Activated CD8-positive, alpha-beta T cell treated with anti-CD3 and anti-CD28 coated beads, Interleukin-2, amount 10 ng/mL, durations not matched to agents 7 days and 5 days (primary cell): ENCODE measurements at regions not wholly inside any gene's neighbourhood (a gene's known extent, or its start where the extent isn't known, plus 50 kb on each side); places are given as distances from the start of the nearest gene placed in this dataset.
"Not testable (repeated sequence)": the region's sequence is repeated elsewhere in the genome, so short reads cannot be mapped to it uniquely, and the experiment has no call there.

Source experiments
- ATAC-seq: fragments of 150-1000 bp; cut with Tn5 transposase; one replicate; pipeline ENCODE4 v1.10.0; 2021; ENCODE audit warnings: moderate library complexity
- CTCF ChIA-PET: fragments of 350-600 bp; sonication (Branson Sonifier 250); formaldehyde crosslinking; loops from one replicate; lab custom pipeline; 2021; ENCODE audit warnings: antibody characterized with exemption; lab: Charles Lee
- POLR2A ChIA-PET: fragments of 350-600 bp; sonication (Branson Sonifier 250); formaldehyde crosslinking; loops from one replicate; lab custom pipeline; 2021; ENCODE audit warnings: antibody characterized with exemption; lab: Charles Lee
- DNase-seq: peaks from one replicate; pipeline ENCODE4 v3.0.0-alpha.2; 2020
- H3K27ac Mint-ChIP-seq: one replicate; pipeline ENCODE4 v1.8.0; 2021; ENCODE audit warnings: mild to moderate bottlenecking, mixed read lengths
- H3K27me3 Mint-ChIP-seq: one replicate; pipeline ENCODE4 v1.8.0; 2021; ENCODE audit warnings: low read depth, mixed read lengths
- H3K36me3 Mint-ChIP-seq: one replicate; pipeline ENCODE4 v1.8.0; 2021; ENCODE audit warnings: low read depth, mixed read lengths
- H3K4me1 Mint-ChIP-seq: one replicate; pipeline ENCODE4 v1.8.0; 2021; ENCODE audit warnings: low read depth, mixed read lengths
- H3K4me3 Mint-ChIP-seq: one replicate; pipeline ENCODE4 v1.8.0; 2021; ENCODE audit warnings: mild to moderate bottlenecking, mixed read lengths
- H3K9me3 Mint-ChIP-seq: one replicate; pipeline ENCODE4 v1.8.0; 2022; ENCODE audit warnings: mixed read lengths; ENCODE audit not compliant: insufficient read depth

- POLR2A ChIA-PET, result no interaction called here
Observed at GRCh38 chrX:3550871-3551270, 162.6 kb downstream of the PRKX start.

DNA sequence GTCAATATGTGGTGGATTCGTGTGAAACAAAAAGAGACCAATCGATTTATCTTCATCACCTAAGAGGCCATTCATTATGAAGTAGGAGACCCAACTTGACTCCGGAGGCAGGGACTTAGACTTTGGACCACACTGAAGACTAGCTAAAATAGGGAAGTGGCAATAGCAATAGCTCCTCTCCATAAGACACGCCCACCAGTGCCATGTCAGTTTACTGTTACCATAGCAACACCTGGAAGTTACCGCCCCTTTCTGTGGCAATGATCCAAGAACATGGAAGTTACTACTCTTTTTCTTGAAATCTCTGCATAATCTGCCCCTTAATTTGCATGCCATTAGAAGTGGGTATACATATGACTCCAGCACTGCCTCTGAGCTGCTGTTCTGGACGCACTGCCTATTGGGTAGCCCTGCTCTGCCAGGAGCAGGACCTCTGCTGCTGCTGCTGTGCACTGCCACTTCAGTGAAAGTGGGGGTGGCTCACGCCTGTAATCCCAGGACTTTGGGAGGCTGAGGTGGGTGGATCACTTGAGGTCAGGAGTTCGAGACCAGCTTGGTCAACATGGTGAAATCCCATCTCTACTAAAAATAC lies 163.2 kb downstream of the PRKX start:
- DNase-seq, result no peak

More at GRCh38 chrX:3550871-3551270, 162.6 kb downstream of the PRKX start:
- Mint-ChIP-seq H3K27ac (no peak overlapping the region), H3K27me3 (peaks cover 7% of the 10 kb centered on the region), H3K36me3 (no peaks in the 10 kb centered on the region), H3K4me3 (no peak overlapping the region), H3K9me3 (no peaks in the 10 kb centered on the region), H3K4me1 (no peaks in the 10 kb centered on the region)
- CTCF ChIA-PET, result no interaction called here
- DNase-seq (no peak), ATAC-seq (no peak)

DNA sequence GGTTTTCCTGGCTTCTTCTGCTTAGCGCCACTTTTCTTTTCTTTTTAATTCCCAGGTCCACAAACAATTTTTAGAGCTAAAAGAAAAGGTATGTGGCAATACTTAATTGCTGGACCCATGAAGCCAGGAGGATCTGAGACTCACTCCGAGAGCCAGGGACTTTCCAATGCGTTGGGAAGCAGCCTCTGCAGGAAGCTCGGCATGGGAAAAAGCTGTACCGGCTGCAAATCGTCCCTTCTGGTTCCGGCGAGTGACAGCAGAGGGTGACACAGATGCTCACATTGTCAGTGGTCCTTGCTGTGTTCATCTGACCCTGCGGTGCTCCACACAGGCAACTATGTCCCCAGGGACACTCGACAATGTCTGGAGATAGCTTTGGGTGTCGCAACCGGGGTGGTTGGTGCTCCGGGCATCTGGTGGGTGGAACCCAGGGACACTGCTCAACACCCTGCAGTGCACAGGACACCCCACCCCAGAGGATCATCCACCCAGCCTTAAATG lies 164.0 kb downstream of the PRKX start:
- Mint-ChIP-seq H3K27ac (no peak overlapping the region), H3K4me1 (no peaks in the 10 kb centered on the region), H3K9me3 (no peaks in the 10 kb centered on the region), H3K27me3 (peaks cover 7% of the 10 kb centered on the region), H3K36me3 (no peaks in the 10 kb centered on the region), H3K4me3 (no peak overlapping the region)
- CTCF ChIA-PET, result no interaction called here
- DNase-seq (no peak), ATAC-seq (no peak)
- POLR2A ChIA-PET, result no interaction called here

More for the DNA sequence above, 163.2 kb downstream of the PRKX start:
- no peaks in the 10 kb centered on the region for H3K9me3 Mint-ChIP-seq
- no peak overlapping the region for H3K4me3 Mint-ChIP-seq
- H3K4me1 Mint-ChIP-seq, result no peaks in the 10 kb centered on the region
- H3K36me3 Mint-ChIP-seq, result no peaks in the 10 kb centered on the region
- ChIA-PET POLR2A (no interaction called here), CTCF (no interaction called here)
- no peak overlapping the region for H3K27ac Mint-ChIP-seq
- H3K27me3 Mint-ChIP-seq, result peaks cover 7% of the 10 kb centered on the region
- ATAC-seq, result no peak

- no peak overlapping the region for H3K4me3 Mint-ChIP-seq
- no peaks in the 10 kb centered on the region for H3K4me1 Mint-ChIP-seq
- no peaks in the 10 kb centered on the region for H3K9me3 Mint-ChIP-seq
- POLR2A ChIA-PET, result no interaction called here
- ATAC-seq (no peak), DNase-seq (no peak)
- CTCF ChIA-PET, result no interaction called here
- H3K27me3 Mint-ChIP-seq, result peaks cover 7% of the 10 kb centered on the region
- H3K27ac Mint-ChIP-seq, result no peak overlapping the region
- H3K36me3 Mint-ChIP-seq, result no peaks in the 10 kb centered on the region
Observed at GRCh38 chrX:3548765-3549391, 164.6 kb downstream of the PRKX start.

DNA sequence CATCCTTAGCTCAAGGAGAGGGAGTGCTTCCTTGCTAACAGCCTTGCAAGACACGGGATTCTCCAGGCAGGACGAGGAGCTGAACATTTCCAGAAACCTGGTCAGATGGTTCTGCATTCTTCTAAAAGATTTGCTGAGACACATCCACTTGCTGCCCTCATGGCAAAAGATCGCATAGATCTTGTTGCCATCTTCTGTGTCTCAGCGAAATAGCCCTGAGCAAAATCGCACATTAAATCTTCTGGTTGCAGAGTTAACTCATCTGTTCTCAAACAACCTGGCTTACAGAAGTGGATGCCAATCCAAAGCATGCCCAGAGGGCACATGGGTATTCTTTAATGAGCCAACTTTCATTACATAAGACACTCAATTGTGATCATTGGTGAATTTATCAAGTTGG lies 167.5 kb downstream of the PRKX start:
- ChIA-PET POLR2A (no interaction called here), CTCF (no interaction called here)
- Mint-ChIP-seq H3K4me1 (no peaks in the 10 kb centered on the region), H3K9me3 (no peaks in the 10 kb centered on the region), H3K27ac (no peak overlapping the region), H3K4me3 (no peak overlapping the region), H3K36me3 (no peaks in the 10 kb centered on the region), H3K27me3 (peaks cover 7% of the 10 kb centered on the region)
- no peak for ATAC-seq
- DNase-seq, result no peak

DNA sequence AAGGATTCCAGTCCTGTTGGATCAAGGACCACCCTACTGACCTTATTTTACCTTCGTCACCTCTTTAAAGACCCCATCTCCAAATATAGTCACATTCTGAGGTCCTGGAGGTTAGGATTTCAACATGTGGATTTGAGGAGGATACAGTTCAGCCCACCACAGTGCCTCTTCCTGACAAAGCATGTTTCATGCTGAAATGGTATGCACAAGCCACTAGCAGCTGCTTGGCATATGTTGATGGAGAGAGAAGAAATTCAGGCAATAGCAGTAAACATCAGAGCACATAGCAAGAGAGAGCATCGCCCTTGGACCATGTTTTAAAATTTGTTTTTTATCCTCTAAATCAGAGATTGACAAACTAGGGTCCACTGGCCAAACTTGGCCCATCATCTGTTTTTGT lies 172.1 kb downstream of the PRKX start:
- ATAC-seq (no peak), DNase-seq (no peak)
- Mint-ChIP-seq H3K4me3 (no peak overlapping the region), H3K9me3 (no peaks in the 10 kb centered on the region), H3K36me3 (no peaks in the 10 kb centered on the region), H3K27me3 (no peaks in the 10 kb centered on the region), H3K4me1 (no peaks in the 10 kb centered on the region), H3K27ac (no peak overlapping the region)
- CTCF ChIA-PET, result no interaction called here
- POLR2A ChIA-PET, result no interaction called here

DNA sequence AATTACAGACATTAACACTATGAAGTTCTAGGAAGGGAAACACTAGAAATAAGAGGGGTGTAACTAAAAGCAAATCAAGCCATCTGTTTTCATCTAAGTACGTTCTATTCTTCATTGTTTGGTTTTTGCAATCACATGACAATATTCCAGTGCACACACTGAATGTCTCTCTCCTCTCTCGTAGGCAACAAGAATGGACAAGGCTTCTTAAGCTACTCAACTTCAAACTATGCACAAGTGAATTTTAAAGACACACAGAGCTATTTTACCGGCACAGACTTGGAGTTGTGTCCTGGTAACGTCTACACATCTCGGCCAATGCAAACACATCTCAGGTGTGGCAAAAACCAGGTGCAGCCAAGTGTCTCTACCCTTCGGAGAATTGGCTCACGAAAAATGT lies 173.3 kb downstream of the PRKX start:
- Mint-ChIP-seq H3K27ac (no peak overlapping the region), H3K9me3 (no peaks in the 10 kb centered on the region), H3K4me3 (no peak overlapping the region), H3K4me1 (no peaks in the 10 kb centered on the region), H3K36me3 (no peaks in the 10 kb centered on the region), H3K27me3 (no peaks in the 10 kb centered on the region)
- ATAC-seq, result no peak
- ChIA-PET POLR2A (no interaction called here), CTCF (no interaction called here)
- DNase-seq, result no peak

GRCh38 chrX:3532581-3533085 lies 180.8 kb downstream of the PRKX start:
- no peak for DNase-seq
- no peak for ATAC-seq
- ChIA-PET CTCF (interaction anchor here (0.6 kb wide), 1 partner anchor 263 kb away, joined by 3 read pairs; no protein-coding TSS in a partner anchor), POLR2A (no interaction called here)
- no peaks in the 10 kb centered on the region for H3K27me3 Mint-ChIP-seq
- H3K4me3 Mint-ChIP-seq, result no peak overlapping the region
- no peaks in the 10 kb centered on the region for H3K4me1 Mint-ChIP-seq
- no peak overlapping the region for H3K27ac Mint-ChIP-seq
- H3K36me3 Mint-ChIP-seq, result no peaks in the 10 kb centered on the region
- no peaks in the 10 kb centered on the region for H3K9me3 Mint-ChIP-seq

GRCh38 chrX:3531435-3531834 lies 182.0 kb downstream of the PRKX start:
- POLR2A ChIA-PET, result not testable (repeated sequence)

GRCh38 chrX:3529466-3530010 lies 183.1 kb upstream of the MXRA5 start:
- Mint-ChIP-seq H3K4me3 (no peak overlapping the region), H3K27ac (no peak overlapping the region), H3K36me3 (no peaks in the 10 kb centered on the region), H3K27me3 (no peaks in the 10 kb centered on the region), H3K4me1 (no peaks in the 10 kb centered on the region), H3K9me3 (no peaks in the 10 kb centered on the region)
- DNase-seq (no peak), ATAC-seq (no peak)
- ChIA-PET POLR2A (no interaction called here), CTCF (no interaction called here)

More at GRCh38 chrX:3531435-3531834, 182.0 kb downstream of the PRKX start:
- H3K27me3 Mint-ChIP-seq, DNase-seq, H3K9me3 Mint-ChIP-seq, ATAC-seq, H3K36me3 Mint-ChIP-seq, H3K4me3 Mint-ChIP-seq, CTCF ChIA-PET, H3K27ac Mint-ChIP-seq, H3K4me1 Mint-ChIP-seq: not testable (repeated sequence)

DNA sequence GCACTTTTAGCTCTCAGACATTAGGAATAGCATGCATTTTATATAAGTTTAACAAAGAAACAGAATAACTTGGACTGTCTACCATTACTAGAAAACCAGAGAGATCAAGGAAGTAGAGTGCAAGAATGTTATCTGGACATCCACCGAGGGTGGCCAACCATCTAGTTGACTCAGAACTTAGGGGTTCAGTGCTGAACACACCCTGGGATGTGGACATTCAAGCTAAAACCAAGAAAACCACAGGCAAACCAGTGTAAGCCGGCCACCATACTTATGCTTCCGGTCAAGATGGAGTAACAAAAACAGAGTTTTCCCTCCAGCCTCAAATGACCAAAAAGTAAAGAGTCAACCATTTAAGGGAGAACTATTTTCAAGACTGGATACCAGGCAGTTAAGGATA lies 181.4 kb upstream of the MXRA5 start:
- H3K4me3 Mint-ChIP-seq, result no peak overlapping the region
- H3K36me3 Mint-ChIP-seq, result no peaks in the 10 kb centered on the region
- H3K9me3 Mint-ChIP-seq, result no peaks in the 10 kb centered on the region
- H3K4me1 Mint-ChIP-seq, result no peaks in the 10 kb centered on the region
- ATAC-seq (no peak), DNase-seq (no peak)
- H3K27me3 Mint-ChIP-seq, result no peaks in the 10 kb centered on the region
- ChIA-PET POLR2A (no interaction called here), CTCF (no interaction called here)
- H3K27ac Mint-ChIP-seq, result no peak overlapping the region

DNA sequence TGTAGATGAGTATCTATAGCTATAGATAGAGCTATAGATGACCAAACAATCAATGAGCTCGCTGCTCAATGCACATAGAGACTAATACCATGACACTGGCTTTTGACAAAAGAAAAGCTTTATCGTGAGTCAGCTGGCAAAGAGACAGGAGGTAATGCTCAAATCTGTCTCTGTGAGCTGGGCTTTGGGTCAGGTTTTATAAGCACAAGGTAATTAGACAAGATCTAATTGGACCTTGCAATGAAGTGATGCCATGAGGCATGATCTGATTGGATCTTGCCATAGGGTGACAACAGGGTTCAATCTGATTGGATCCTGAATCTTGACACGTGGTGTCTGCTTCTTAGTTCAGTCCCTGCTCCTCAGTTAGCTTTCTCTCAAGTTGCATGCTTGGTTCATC lies 180.7 kb upstream of the MXRA5 start:
- Mint-ChIP-seq H3K36me3 (no peaks in the 10 kb centered on the region), H3K27me3 (no peaks in the 10 kb centered on the region), H3K27ac (no peak overlapping the region), H3K9me3 (no peaks in the 10 kb centered on the region), H3K4me1 (no peaks in the 10 kb centered on the region), H3K4me3 (no peak overlapping the region)
- CTCF ChIA-PET, result no interaction called here
- ATAC-seq (no peak), DNase-seq (no peak)
- POLR2A ChIA-PET, result no interaction called here
